ENCODE measurements at regions not wholly inside any gene's neighbourhood (a gene's known extent, or its start where the extent isn't known, plus 50 kb on each side); places are given as distances from the start of the nearest gene placed in this dataset.

DNA sequence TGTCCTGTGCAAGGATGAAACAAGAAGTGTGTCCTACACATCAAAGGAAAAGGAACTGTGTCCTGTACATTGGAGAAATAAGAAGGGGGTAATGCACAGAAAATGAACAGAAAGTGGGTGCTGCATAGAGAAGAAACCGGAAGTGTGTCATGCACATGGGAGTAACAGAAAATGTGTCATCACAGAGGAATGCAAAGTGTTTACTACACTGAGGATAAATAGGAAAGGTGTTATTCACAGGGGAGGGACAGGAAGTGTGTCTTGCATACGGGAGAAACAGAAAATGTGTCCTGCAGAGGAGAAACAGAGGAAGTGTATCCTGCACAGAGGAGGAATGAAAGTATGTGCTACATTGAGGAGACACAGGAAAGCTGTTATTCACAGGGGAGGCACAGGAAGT is 834.9 kb downstream of the CDY2B start:
- Histone ChIP-seq H3K9ac (ENCODE audit: low read depth in 1 of 2, low read length in 2 of 2) (no peak overlapping the region), H3K36me3 (ENCODE audit: control insufficient read depth in 4 of 4, insufficient read depth in 3 of 4, low read depth in 1 of 4, low read length in 3 of 4) (no peaks in the 10 kb centered on the region), H3K27me3 (ENCODE audit: control insufficient read depth in 4 of 4, insufficient read depth in 4 of 4, low read length in 3 of 4) (no peaks in the 10 kb centered on the region), H3K4me3 (ENCODE audit: low read depth in 1 of 3, low read length in 3 of 3) (no peak overlapping the region), H3K9me3 (ENCODE audit: control insufficient read depth in 4 of 4, low read length in 3 of 4) (peaks cover 0 to 2% (median 0%) of the 10 kb centered on the region in 4 donors), H3K4me1 (ENCODE audit: control insufficient read depth in 4 of 4, insufficient read depth in 4 of 4, low read length in 3 of 4) (no peaks in the 10 kb centered on the region), H3K27ac (ENCODE audit: low read depth in 1 of 2, low read length in 2 of 2) (no peak overlapping the region)
- 63% methylated on average over 2 of the region's 2 CpGs for WGBS
- TF ChIP-seq TAF1 (conservative IDR thresholded peaks at IDR 0.05) (no peak), RAD21 (IDR thresholded peaks at IDR 0.05) (no peak)
- TF ChIP-seq, protein P1, sequence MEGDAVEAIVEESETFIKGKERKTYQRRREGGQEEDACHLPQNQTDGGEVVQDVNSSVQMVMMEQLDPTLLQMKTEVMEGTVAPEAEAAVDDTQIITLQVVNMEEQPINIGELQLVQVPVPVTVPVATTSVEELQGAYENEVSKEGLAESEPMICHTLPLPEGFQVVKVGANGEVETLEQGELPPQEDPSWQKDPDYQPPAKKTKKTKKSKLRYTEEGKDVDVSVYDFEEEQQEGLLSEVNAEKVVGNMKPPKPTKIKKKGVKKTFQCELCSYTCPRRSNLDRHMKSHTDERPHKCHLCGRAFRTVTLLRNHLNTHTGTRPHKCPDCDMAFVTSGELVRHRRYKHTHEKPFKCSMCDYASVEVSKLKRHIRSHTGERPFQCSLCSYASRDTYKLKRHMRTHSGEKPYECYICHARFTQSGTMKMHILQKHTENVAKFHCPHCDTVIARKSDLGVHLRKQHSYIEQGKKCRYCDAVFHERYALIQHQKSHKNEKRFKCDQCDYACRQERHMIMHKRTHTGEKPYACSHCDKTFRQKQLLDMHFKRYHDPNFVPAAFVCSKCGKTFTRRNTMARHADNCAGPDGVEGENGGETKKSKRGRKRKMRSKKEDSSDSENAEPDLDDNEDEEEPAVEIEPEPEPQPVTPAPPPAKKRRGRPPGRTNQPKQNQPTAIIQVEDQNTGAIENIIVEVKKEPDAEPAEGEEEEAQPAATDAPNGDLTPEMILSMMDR (IDR thresholded peaks at IDR 0.05; ENCODE audit: low read depth, low read length, missing input control): no peak
- TF ChIP-seq, protein P2, sequence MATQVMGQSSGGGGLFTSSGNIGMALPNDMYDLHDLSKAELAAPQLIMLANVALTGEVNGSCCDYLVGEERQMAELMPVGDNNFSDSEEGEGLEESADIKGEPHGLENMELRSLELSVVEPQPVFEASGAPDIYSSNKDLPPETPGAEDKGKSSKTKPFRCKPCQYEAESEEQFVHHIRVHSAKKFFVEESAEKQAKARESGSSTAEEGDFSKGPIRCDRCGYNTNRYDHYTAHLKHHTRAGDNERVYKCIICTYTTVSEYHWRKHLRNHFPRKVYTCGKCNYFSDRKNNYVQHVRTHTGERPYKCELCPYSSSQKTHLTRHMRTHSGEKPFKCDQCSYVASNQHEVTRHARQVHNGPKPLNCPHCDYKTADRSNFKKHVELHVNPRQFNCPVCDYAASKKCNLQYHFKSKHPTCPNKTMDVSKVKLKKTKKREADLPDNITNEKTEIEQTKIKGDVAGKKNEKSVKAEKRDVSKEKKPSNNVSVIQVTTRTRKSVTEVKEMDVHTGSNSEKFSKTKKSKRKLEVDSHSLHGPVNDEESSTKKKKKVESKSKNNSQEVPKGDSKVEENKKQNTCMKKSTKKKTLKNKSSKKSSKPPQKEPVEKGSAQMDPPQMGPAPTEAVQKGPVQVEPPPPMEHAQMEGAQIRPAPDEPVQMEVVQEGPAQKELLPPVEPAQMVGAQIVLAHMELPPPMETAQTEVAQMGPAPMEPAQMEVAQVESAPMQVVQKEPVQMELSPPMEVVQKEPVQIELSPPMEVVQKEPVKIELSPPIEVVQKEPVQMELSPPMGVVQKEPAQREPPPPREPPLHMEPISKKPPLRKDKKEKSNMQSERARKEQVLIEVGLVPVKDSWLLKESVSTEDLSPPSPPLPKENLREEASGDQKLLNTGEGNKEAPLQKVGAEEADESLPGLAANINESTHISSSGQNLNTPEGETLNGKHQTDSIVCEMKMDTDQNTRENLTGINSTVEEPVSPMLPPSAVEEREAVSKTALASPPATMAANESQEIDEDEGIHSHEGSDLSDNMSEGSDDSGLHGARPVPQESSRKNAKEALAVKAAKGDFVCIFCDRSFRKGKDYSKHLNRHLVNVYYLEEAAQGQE (IDR thresholded peaks at IDR 0.05): no peak
- DNase-seq (ENCODE audit: low spot score): no peak

DNA sequence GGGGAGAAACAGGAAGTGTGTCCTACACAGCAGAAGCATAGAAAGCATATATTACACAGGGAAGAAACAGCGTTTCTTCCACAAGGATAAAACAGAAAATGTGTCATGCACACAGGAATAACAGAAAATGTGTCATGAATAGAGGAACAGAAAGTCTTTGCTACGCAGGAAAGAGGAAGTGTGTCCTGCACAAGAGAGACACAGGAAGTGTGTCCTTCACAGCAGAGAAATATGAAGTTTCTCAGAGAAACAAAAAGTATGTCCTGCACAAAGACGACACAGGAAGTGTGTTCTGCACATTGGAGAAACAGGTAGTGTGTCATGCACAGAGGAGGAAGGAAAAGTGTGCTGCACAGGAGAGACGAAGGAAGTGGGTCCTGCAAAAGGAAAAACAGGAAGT is 835.3 kb downstream of the CDY2B start:
- Histone ChIP-seq H3K9me3 (ENCODE audit: control insufficient read depth in 4 of 4, low read length in 3 of 4) (peaks cover 0 to 2% (median 0%) of the 10 kb centered on the region in 4 donors), H3K4me1 (ENCODE audit: control insufficient read depth in 4 of 4, insufficient read depth in 4 of 4, low read length in 3 of 4) (no peaks in the 10 kb centered on the region), H3K27ac (ENCODE audit: low read depth in 1 of 2, low read length in 2 of 2) (no peak overlapping the region), H3K36me3 (ENCODE audit: control insufficient read depth in 4 of 4, insufficient read depth in 3 of 4, low read depth in 1 of 4, low read length in 3 of 4) (no peaks in the 10 kb centered on the region), H3K4me3 (ENCODE audit: low read depth in 1 of 3, low read length in 3 of 3) (no peak overlapping the region), H3K9ac (ENCODE audit: low read depth in 1 of 2, low read length in 2 of 2) (no peak overlapping the region), H3K27me3 (ENCODE audit: control insufficient read depth in 4 of 4, insufficient read depth in 4 of 4, low read length in 3 of 4) (no peaks in the 10 kb centered on the region)
- TF ChIP-seq EGR1 (IDR thresholded peaks at IDR 0.05; ENCODE audit: low read depth in 2 of 2) (no peak), YY1 (IDR thresholded peaks at IDR 0.05) (no peak), GABPA (IDR thresholded peaks at IDR 0.05 in 1 of 2, conservative IDR thresholded peaks at IDR 0.05 in 1 of 2) (no peak), TAF1 (conservative IDR thresholded peaks at IDR 0.05) (no peak), SP1 (IDR thresholded peaks at IDR 0.05) (no peak), HNF4A (conservative IDR thresholded peaks at IDR 0.05) (no peak), RAD21 (IDR thresholded peaks at IDR 0.05) (no peak), FOXA2 (IDR thresholded peaks at IDR 0.05) (no peak), NR2F2 (IDR thresholded peaks at IDR 0.05) (no peak), JUND (IDR thresholded peaks at IDR 0.05) (no peak), FOXA1 (IDR thresholded peaks at IDR 0.05) (no peak)
- TF ChIP-seq, protein P2 (IDR thresholded peaks at IDR 0.05): no peak
- TF ChIP-seq, protein P1 (IDR thresholded peaks at IDR 0.05; ENCODE audit: low read depth, low read length, missing input control): no peak
- TF ChIP-seq, protein P3, sequence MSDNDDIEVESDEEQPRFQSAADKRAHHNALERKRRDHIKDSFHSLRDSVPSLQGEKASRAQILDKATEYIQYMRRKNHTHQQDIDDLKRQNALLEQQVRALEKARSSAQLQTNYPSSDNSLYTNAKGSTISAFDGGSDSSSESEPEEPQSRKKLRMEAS (IDR thresholded peaks at IDR 0.05): no peak
- DNase-seq (ENCODE audit: low spot score): no peak
- WGBS: 61% methylated on average over 4 of the region's 4 CpGs

Data from liver (tissue), 8 donors.